Left hindlimb (tissue), 1 donor: ENCODE measurements at regions not wholly inside any gene's neighbourhood (a gene's known extent, or its start where the extent isn't known, plus 50 kb on each side); places are given as distances from the start of the nearest gene placed in this dataset.
"Not testable (repeated sequence)": the region's sequence is repeated elsewhere in the genome, so short reads cannot be mapped to it uniquely, and the experiment has no call there.

ENCODE experiments used
- DNase-seq: peaks from one replicate; pipeline ENCODE4 v3.0.0-alpha.2; 2018

GRCh38 chr2:176427549-176427948 is 158.3 kb downstream of the MTX2 start:
- DNase-seq, result no peak

DNA sequence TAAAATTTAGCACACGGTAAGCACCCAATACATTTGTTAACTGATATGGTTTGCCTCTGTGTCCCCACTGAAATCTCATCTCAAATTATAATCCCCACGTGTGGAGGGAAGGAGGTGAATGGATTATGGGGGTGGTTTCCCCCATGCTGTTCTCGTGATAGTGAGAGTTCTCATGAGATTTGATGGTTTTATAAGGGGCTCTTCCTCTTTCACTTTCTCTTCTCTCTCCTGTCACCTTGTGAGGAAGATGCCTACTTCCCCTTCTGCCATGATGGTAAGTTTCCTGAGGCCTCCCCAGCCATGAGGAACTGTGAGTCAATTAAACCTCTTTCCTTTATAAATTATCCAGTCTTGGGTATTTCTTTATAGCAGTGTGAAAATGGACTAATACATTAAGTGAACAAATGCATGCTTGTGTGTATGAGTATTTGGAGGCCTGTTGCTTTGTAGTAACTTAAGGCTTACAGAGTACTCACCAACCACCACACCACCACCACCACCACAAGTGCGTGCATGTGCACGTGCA is 159.8 kb downstream of the MTX2 start:
- DNase-seq, result not testable (repeated sequence)

DNA sequence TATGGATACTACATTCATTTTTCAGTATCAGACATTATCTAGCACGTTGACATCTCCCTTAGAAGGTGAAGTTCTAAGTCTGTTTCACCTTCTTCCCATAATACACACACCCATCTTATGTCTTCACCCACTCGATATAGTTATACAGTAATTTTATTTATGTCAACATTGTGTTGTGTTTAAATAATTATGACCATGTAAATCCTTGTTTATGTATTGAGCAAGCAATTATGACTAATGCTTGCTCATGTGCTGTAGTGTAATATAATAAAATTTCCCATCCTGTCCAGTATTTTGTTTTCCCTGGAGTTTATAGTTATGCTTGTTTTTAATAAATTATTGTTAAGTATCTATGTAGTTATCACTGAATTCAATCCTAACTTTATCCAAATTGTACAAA is 163.2 kb downstream of the MTX2 start:
- DNase-seq, result no peak

DNA sequence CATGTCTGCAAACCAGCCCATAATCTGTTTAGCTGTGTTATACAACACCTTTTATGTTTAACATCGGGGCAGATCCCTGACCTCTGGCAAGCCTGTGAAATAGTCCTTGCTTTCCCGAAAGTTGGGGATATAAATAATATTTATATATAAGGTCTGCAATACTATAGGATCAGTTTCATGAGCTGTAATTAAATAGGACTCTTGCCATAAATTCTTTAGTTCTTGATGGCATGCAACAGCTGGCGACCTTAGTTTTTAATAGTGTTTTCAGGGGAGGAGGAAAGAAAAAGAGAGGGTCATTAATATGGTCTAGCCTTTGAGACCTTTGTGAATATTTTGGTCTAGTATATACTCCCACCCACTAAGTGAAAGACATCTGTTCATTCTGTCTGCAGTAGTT is 166.5 kb downstream of the MTX2 start:
- no peak for DNase-seq

GRCh38 chr2:176443946-176444345 is 174.7 kb downstream of the MTX2 start:
- DNase-seq, result no peak

DNA sequence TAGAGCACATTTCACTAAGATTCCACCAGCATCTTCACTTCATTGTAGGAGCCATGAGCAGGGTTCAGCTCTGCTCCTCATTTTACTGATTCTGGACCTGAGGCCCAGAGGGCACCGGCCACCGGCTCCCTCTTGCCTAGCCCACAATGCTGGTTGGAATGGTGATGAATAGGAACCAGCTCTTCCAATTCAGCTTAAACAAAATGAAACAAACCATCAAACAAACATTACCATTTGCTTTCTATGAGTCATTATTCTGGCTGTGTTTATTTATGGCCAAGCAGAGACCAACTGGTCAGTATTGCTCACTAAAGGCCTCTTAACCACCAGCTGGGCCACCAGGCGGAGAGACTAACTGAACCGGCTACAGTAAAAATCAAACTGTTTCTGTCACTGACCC is 176.7 kb downstream of the MTX2 start:
- DNase-seq, result no peak

GRCh38 chr2:176446718-176447414 is 177.6 kb downstream of the MTX2 start:
- no peak for DNase-seq

DNA sequence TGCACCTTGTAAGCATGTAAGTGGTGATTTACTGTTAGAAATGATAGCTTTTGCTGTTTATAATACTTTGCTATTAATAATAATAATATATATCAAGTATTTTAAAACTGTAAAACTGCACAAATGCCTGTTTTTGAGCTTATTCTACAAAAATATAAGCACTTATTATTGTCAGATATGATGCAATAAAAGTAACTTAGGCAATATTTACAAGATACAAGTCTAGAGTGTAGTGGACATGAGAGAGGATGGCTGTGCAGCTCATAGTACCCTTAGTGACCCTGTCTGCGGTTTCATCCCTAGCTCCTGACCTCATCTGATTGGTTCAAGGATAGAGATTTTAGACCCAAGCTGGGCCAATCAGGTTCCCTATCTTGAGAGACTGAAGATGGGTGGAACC is 178.4 kb downstream of the MTX2 start:
- DNase-seq, result no peak

DNA sequence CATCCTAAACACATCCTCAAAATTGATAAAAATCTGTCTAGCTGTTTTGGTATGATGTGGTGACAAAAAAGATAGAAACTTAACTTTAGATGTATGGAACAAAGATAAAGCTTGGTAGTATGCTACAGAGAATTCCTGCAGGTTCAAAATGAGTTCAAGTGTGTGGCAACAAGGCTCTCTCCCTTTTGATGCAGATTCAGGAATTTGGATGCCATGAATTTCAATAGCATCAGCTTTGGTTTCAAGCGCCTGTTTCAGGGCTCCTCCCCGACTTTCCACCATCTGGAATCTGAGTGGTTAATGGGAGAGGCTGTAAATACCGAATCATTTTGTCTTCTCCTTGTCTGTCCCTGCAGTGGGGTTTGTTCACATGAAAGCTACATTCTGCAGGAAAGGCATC is 180.6 kb downstream of the MTX2 start:
- no peak for DNase-seq

GRCh38 chr2:176453784-176454183 is 184.5 kb downstream of the MTX2 start:
- DNase-seq, result no peak

DNA sequence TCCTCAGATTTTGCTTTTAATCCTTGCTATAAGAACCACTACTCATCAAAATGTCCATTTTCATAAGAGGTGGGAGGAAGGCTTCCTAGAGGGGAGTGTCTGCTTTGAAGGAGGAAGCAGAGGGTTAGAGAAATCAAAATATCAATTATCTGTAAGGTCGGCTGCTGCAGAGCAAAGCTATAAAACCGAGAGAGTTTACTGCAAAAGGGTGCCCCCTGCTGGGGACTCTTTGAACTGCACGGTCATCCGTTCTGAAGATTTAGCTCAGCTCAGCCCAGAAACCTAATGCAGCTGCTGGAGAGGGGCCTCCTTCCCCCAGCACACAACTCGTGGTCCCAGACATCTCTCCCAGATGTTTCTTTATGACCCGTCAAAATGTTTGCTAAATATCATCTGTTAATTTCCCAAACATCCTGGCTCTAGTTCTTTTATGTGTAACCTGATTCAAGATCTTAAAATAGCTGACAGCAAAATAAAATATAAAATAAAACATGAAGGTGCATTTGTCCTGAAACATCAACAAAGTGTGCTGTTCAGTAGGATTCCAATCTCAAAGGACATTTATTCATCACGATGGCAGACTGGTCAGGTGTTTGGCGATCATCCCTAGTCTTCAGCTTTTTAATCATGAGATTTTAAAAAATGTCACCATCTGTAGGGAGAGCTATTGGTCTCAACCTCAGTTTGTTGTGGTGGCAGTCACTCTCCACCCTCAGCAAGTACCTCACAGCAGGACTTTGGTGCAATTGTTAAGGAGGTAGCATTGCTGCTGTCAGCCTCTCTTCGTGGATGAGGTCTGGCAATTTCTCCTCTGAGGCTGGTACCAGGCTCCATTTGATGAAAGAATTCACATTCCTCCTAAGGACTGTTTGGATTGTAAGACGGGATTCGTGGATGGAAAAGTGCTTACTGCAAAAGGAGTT is 185.9 kb downstream of the MTX2 start:
- DNase-seq, result peak; percentile 89

DNA sequence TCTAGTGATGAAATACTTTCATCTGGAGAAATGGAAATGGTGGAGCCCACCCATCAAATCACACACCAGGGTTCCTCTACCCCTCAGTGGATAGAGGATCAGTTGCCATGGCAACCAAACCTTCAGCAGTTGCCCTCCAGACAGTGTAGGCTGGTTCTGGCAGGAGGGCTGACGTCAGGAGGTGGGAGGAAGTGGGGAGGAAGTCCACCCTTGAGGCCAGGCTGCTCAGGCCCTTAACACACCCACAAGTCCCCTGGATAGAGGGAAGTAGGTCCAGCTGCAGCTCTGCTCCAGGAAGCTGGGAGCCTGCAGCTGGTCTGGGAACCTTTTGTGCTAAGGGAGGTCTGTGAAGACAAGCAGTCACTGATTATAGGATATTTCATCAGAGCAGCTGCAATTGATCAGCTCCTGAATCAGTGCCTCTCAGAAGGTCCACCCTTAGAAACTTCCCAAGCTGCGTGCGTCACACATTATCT is 186.6 kb downstream of the MTX2 start:
- DNase-seq, result peak; percentile 82

- no peak for DNase-seq
Observed at GRCh38 chr2:176457481-176457880, 188.2 kb downstream of the MTX2 start.

DNA sequence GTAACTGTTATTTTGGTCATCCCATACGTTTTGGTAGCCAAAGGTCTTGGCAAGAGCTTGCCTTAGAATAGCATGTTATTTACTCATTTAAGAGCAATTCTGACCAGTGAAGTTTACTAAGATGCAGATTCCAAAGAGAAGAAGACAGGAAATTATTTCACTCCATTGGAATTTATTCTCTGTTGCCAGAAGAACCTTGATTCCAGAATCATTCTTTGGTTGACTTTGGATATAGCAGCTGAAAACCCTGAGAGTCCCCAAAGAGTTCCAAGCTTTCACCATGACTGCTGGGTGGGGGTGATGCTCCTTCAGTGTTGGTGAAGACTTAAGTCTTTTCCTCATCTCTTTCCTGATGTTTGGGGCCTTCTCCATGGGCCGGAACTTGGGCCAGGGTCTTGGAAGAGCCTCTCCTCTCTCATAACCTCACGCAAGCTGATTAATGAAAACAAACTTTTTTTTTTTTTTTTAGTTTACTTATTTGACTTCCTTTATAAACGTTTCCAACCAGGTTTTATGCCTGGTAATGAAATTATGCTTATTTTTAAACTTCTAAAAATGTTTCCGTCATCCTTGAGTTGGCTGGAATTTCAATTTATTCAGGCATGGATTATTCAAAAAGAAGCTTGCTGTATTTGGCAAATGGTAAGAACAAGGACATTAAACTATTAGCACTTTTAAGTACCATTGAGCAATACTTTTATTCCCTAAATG is 192.0 kb downstream of the MTX2 start:
- no peak for DNase-seq

- no peak for DNase-seq
Observed at GRCh38 chr2:176461809-176462670, 192.8 kb downstream of the MTX2 start.

DNA sequence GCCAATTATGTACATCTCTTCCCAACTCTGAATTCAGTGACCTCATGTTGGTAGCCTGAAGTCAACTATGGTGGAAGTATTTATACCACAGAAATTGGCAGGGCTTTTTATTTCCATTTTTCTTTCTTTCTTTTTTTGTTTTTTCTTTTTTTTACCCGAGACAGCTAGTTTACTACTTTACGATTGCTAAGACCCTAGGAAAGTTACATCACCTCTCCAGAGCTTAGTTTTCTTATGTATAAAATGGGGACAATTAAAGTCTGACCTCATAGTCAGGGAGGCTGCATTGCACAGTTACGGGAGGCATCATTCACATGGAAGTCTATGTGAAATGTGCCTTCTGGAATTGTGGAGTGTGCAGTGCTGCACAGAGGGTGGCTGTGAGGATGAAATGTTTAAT is 194.3 kb downstream of the MTX2 start:
- DNase-seq, result no peak

DNA sequence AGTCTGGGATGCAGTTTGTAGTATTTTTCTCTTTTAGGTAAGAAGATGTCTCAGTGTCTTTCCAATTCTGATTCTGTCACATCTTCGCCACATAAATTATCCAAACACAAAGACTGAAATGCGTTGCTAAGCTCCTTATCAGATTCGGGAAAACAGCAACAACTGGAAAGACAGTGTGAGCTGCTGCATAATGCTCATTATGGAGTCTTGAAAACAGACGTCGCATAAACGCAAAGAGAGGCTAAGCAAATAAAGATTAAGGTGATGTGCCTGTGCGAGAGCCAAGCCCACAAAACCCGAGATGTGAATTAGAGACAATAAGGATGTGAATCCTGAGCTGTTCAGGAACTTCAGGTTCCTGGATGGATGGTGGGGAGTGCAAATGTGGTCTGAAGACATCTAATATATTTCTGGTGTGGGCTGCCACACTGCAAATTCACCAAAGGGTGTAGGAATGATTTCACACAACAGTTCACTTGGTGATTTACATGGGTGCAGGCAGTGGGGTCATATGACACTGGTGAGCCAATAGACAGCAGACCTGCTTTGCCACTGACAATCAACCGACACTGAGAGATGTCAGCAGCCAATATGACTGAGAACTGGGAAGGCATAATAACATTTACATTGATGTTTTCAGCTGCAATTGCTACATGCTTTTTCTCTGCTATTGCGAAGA is 195.8 kb downstream of the MTX2 start:
- DNase-seq, result no peak

- no peak for DNase-seq
Observed at GRCh38 chr2:176466918-176467452, 197.7 kb downstream of the MTX2 start.

GRCh38 chr2:176467595-176467994 is 198.4 kb downstream of the MTX2 start:
- DNase-seq, result no peak

- no peak for DNase-seq
Observed at GRCh38 chr2:176468457-176469113, 199.3 kb downstream of the MTX2 start.

DNA sequence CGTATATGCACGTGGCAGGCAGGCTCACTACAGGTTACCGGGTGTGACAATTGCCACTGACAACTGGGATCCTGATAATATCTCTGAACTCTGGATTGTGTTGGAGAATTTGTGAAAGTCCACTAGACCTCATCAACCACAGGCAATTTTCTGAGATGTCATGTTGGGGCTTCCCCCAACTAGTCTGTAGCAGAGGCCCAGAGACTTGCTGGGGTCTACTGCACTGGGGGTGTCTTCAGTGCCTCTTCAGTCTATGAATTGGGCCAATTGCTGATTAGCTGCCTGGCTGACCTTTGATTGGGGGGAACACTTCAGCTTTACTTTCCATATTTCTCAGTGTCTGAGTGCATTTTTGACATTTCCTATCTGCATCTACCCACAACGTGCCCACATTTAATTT is 201.5 kb downstream of the MTX2 start:
- DNase-seq, result no peak
